Astrocyte of the spinal cord (primary cell): ENCODE measurements at regions not wholly inside any gene's neighbourhood (a gene's known extent, or its start where the extent isn't known, plus 50 kb on each side); places are given as distances from the start of the nearest gene placed in this dataset.

Source experiments
- DNase-seq: peaks from one replicate; pipeline ENCODE4 v3.0.0; 2011; ENCODE audit warnings: low read depth, low spot score
- H3K4me3 ChIP-seq: 2 replicates; pipeline ENCODE4 v1.5.1; 2011; ENCODE audit warnings: low read depth, mild to moderate bottlenecking, low read length, moderate library complexity
- CTCF ChIP-seq: IDR thresholded peaks from 2 replicates; pipeline ENCODE4 v1.5.1; 2012; ENCODE audit warnings: low read depth, mild to moderate bottlenecking, low read length, inconsistent platforms
- in situ Hi-C: cut with HindIII; loops from 2 replicates; pipeline ENCODE4 v1.10.0; 2017; ENCODE audit warnings: low sequenced_read_pairs

GRCh38 chr15:98412852-98413251, 235.5 kb upstream of the IGF1R start:
- H3K4me3 ChIP-seq = no peak overlapping the region
- in situ Hi-C loops = no loop called here
- TF ChIP-seq CTCF = no peak
- no peak for DNase-seq

- TF ChIP-seq CTCF = no peak
- no peak for DNase-seq
- in situ Hi-C loops = no loop called here
- H3K4me3 ChIP-seq = no peak overlapping the region
Measured at GRCh38 chr15:98413933-98414546, 234.3 kb upstream of the IGF1R start.

DNA sequence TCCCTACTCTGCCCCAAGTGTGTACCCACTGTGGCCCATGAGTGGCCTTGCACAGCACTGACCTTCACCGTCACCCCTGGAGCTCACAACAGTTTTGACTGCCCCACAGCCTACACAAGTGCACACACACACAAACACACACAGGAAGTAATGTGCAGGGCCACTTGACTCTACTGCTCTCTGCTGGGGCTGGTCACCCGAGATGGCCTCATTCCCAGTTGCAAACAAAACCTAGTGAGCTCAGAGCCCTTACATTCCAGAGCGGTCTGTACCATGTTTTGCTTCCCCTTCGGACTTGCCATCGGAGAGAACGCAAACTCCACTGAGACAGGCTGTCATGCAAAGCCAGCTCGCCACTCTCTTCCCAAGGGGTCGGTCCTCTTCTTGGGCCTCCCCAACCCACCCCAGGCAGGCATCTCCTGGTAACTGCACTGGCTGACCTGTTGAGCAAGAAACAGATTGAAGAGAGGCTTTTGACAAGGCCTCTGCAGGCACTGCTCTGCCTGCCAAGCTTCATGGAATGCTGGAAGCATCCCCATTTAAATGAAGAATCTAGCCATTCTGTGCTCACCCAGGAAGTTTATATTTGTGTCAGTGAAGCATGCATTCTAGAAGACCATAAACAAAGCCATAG, 232.0 kb upstream of the IGF1R start:
- no peak overlapping the region for H3K4me3 ChIP-seq
- TF ChIP-seq CTCF = no peak
- in situ Hi-C loops = no loop called here
- DNase-seq = no peak

DNA sequence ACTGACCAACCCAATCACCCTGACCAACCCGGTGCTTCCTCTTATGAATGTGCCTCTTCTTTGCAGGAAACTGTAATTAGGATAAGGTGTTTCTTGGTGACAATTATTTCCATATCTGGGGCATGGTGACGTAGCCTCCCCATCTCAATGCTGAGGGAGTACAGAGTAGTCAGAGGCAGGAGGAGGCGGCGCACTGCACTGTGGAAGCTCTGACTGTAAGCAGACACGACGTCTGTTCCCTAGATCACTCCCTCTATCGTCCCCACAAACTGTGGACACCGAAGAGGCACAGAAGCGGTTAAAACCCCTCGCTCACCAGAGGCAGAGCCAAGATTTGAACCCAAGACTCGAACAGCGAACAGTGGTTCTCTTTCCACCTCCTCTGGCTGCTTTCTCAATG, 231.0 kb upstream of the IGF1R start:
- TF ChIP-seq CTCF = no peak
- no peak overlapping the region for H3K4me3 ChIP-seq
- DNase-seq = no peak
- in situ Hi-C loops = no loop called here

- in situ Hi-C loops = no loop called here
- no peak for DNase-seq
- no peak overlapping the region for H3K4me3 ChIP-seq
- TF ChIP-seq CTCF = no peak
Measured at GRCh38 chr15:98418122-98418521, 230.2 kb upstream of the IGF1R start.

- TF ChIP-seq CTCF = no peak
- in situ Hi-C loops = no loop called here
- DNase-seq = no peak
Measured at GRCh38 chr15:98419173-98419780, 229.1 kb upstream of the IGF1R start.

More at GRCh38 chr15:98419173-98419780, 229.1 kb upstream of the IGF1R start:
- H3K4me3 ChIP-seq = no peak overlapping the region
